GM12875 (cell line): ENCODE measurements at regions not wholly inside any gene's neighbourhood (a gene's known extent, or its start where the extent isn't known, plus 50 kb on each side); places are given as distances from the start of the nearest gene placed in this dataset.

Source experiments
- H3K4me3 ChIP-seq: one replicate; pipeline ENCODE4 v1.5.1; 2011; ENCODE audit warnings: low read depth, low read length, control low read depth
- CTCF ChIP-seq: IDR thresholded peaks from 2 replicates; pipeline ENCODE4 v1.5.1; 2011; ENCODE audit warnings: low read depth, mild to moderate bottlenecking, control low read depth, inconsistent platforms, low read length, moderate library complexity, borderline replicate concordance; ENCODE audit not compliant: insufficient read depth

- TF ChIP-seq CTCF: no peak
- no peak overlapping the region for H3K4me3 ChIP-seq
These were observed 186.8 kb upstream of the IRX3 start for GRCh38 chr16:54473226-54473993.

- no peak for TF ChIP-seq CTCF
These were observed 180.8 kb upstream of the IRX3 start for GRCh38 chr16:54467398-54467797.

GRCh38 chr16:54466233-54466632, 179.6 kb upstream of the IRX3 start:
- no peak overlapping the region for H3K4me3 ChIP-seq
- no peak for TF ChIP-seq CTCF

More at GRCh38 chr16:54467398-54467797, 180.8 kb upstream of the IRX3 start:
- no peak overlapping the region for H3K4me3 ChIP-seq

- H3K4me3 ChIP-seq: no peak overlapping the region
- TF ChIP-seq CTCF: no peak
These were observed 178.5 kb upstream of the IRX3 start for GRCh38 chr16:54465063-54465462.

GRCh38 chr16:54462771-54463170, 176.2 kb upstream of the IRX3 start:
- no peak overlapping the region for H3K4me3 ChIP-seq
- TF ChIP-seq CTCF: no peak

GRCh38 chr16:54462151-54462651, 175.6 kb upstream of the IRX3 start:
- H3K4me3 ChIP-seq: no peak overlapping the region
- TF ChIP-seq CTCF: no peak

- TF ChIP-seq CTCF: no peak
- H3K4me3 ChIP-seq: no peak overlapping the region
These were observed 173.8 kb upstream of the IRX3 start for GRCh38 chr16:54460263-54460860.
